ENCODE measurements at regions not wholly inside any gene's neighbourhood (a gene's known extent, or its start where the extent isn't known, plus 50 kb on each side); places are given as distances from the start of the nearest gene placed in this dataset.

DNA sequence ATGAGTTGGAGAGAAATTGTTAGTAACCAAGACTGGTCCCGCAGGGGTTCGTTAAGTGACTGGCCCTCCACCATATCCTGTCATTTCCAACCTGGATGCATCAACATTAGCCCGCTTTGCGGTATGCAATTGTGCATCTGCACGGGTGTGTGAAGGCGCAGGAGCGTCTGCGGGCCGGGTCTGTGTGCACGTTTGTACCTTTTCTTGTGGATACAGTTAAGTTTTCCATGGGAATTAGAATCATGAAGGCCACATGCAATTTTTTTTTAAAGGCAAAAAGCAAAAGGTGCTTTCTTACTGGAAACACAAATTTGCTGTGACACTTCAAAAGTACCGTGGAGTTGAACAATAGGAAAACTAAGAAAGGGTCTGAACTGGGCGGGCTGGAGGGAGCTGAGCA, 355.4 kb upstream of the ZFHX3 start (continued):
- TF ChIP-seq SPI1 (IDR thresholded peaks at IDR 0.05; ENCODE audit: borderline replicate concordance, insufficient read depth, low read depth, low read length) (no peak), GABPA (IDR thresholded peaks at IDR 0.05; ENCODE audit: low read depth) (no peak), SIX5 (IDR thresholded peaks at IDR 0.05; ENCODE audit: low read depth, low read length, severe bottlenecking) (no peak)
- TF ChIP-seq, protein P1, sequence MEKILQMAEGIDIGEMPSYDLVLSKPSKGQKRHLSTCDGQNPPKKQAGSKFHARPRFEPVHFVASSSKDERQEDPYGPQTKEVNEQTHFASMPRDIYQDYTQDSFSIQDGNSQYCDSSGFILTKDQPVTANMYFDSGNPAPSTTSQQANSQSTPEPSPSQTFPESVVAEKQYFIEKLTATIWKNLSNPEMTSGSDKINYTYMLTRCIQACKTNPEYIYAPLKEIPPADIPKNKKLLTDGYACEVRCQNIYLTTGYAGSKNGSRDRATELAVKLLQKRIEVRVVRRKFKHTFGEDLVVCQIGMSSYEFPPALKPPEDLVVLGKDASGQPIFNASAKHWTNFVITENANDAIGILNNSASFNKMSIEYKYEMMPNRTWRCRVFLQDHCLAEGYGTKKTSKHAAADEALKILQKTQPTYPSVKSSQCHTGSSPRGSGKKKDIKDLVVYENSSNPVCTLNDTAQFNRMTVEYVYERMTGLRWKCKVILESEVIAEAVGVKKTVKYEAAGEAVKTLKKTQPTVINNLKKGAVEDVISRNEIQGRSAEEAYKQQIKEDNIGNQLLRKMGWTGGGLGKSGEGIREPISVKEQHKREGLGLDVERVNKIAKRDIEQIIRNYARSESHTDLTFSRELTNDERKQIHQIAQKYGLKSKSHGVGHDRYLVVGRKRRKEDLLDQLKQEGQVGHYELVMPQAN (conservative IDR thresholded peaks at IDR 0.05) = no peak

DNA sequence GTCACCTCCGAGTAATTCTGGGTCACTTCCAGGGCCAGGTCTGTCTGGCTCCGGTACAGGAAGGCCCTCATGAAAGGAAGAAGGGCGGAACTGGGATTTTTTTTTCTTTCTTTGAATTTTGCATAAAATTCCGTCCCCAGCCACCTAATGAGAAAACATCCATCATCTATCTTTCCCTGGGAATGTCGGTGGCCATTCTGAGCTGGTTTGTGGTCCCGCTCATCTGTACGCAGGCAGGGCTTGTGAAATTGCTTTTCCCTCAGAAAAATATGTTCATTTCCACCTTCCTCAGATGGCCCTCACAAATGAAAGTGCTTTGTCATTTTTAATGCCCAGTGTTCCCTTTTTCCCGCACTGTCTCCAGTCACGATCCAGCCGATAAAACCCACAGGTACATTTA, 353.0 kb upstream of the ZFHX3 start:
- Histone ChIP-seq H3K4me1 (ENCODE audit: control insufficient read depth, insufficient read depth, low read length) (no peaks in the 10 kb centered on the region), H3K36me3 (ENCODE audit: control insufficient read depth in 2 of 2, insufficient read depth in 2 of 2, low read length in 1 of 2) (no peaks in the 10 kb centered on the region), H3K27me3 (replicated peaks in 1 of 2; ENCODE audit: control insufficient read depth in 2 of 2, insufficient read depth in 2 of 2, low read length in 1 of 2) (no peaks in the 10 kb centered on the region), H3K4me2 (ENCODE audit: control insufficient read depth, insufficient read depth) (no peak overlapping the region), H3K27ac (ENCODE audit: control insufficient read depth, insufficient read depth) (no peak overlapping the region), H3K9me3 (replicated peaks; ENCODE audit: control insufficient read depth, insufficient read depth, low read length) (no peaks in the 10 kb centered on the region), H4K20me1 (ENCODE audit: control insufficient read depth, insufficient read depth) (no peaks in the 10 kb centered on the region), H3K9ac (ENCODE audit: control insufficient read depth, insufficient read depth, low read length) (no peak overlapping the region), H2AFZ (ENCODE audit: control insufficient read depth, low read depth, low read length) (no peak overlapping the region), H3K4me3 (no peak overlapping the region), H3K79me2 (ENCODE audit: control insufficient read depth, insufficient read depth, low read length) (no peaks in the 10 kb centered on the region)
- ChIA-PET RAD21 (ENCODE audit: unreplicated experiment) (no interaction called here), POLR2A (no interaction called here), SMC1A (ENCODE audit: uncharacterized antibody, unreplicated experiment) (no interaction called here), CTCF (no interaction called here)
- ATAC-seq = no peak
- WGBS (ENCODE audit: insufficient coverage, insufficient replicate concordance, low lambda C conversion rate, missing lambda C conversion rate) = 56% methylated on average over 10 of the region's 10 CpGs
- FAIRE-seq = no peak
- no peak for DNase-seq (ENCODE audit: low read depth, low spot score)
- intact Hi-C loops (cut with micrococcal nuclease; ENCODE audit: unreplicated experiment) = no loop called here
- in situ Hi-C loops (cut with MboI) = no loop called here
- BruUV-seq (replicated peaks) = no TSS peak
- TF ChIP-seq EP300 (IDR thresholded peaks at IDR 0.05; ENCODE audit: borderline replicate concordance in 1 of 2, control insufficient read depth in 1 of 2, low read depth in 2 of 2, low read length in 2 of 2) (no peak), SMC3 (IDR thresholded peaks at IDR 0.05; ENCODE audit: borderline replicate concordance, low read length) (no peak), ZNF207 (IDR thresholded peaks at IDR 0.05; ENCODE audit: borderline replicate concordance) (no peak), SP1 (IDR thresholded peaks at IDR 0.05; ENCODE audit: low read depth, low read length) (no peak), NR2C1 (IDR thresholded peaks at IDR 0.05) (no peak), IKZF2 (IDR thresholded peaks at IDR 0.05) (no peak), HDGF (IDR thresholded peaks at IDR 0.05) (no peak), HDAC6 (IDR thresholded peaks at IDR 0.05; ENCODE audit: unreplicated experiment) (no peak), MEF2B (IDR thresholded peaks at IDR 0.05; ENCODE audit: partially characterized antibody, poor library complexity, severe bottlenecking) (no peak)
- TF ChIP-seq, protein P2, sequence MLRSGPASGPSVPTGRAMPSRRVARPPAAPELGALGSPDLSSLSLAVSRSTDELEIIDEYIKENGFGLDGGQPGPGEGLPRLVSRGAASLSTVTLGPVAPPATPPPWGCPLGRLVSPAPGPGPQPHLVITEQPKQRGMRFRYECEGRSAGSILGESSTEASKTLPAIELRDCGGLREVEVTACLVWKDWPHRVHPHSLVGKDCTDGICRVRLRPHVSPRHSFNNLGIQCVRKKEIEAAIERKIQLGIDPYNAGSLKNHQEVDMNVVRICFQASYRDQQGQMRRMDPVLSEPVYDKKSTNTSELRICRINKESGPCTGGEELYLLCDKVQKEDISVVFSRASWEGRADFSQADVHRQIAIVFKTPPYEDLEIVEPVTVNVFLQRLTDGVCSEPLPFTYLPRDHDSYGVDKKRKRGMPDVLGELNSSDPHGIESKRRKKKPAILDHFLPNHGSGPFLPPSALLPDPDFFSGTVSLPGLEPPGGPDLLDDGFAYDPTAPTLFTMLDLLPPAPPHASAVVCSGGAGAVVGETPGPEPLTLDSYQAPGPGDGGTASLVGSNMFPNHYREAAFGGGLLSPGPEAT (IDR thresholded peaks at IDR 0.05; ENCODE audit: low read depth) = no peak
- TF ChIP-seq, protein P3, sequence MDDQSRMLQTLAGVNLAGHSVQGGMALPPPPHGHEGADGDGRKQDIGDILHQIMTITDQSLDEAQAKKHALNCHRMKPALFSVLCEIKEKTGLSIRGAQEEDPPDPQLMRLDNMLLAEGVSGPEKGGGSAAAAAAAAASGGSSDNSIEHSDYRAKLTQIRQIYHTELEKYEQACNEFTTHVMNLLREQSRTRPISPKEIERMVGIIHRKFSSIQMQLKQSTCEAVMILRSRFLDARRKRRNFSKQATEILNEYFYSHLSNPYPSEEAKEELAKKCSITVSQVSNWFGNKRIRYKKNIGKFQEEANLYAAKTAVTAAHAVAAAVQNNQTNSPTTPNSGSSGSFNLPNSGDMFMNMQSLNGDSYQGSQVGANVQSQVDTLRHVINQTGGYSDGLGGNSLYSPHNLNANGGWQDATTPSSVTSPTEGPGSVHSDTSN (IDR thresholded peaks at IDR 0.05; ENCODE audit: insufficient replicate concordance, low read depth, low read length) = no peak
- TF ChIP-seq, protein P4, sequence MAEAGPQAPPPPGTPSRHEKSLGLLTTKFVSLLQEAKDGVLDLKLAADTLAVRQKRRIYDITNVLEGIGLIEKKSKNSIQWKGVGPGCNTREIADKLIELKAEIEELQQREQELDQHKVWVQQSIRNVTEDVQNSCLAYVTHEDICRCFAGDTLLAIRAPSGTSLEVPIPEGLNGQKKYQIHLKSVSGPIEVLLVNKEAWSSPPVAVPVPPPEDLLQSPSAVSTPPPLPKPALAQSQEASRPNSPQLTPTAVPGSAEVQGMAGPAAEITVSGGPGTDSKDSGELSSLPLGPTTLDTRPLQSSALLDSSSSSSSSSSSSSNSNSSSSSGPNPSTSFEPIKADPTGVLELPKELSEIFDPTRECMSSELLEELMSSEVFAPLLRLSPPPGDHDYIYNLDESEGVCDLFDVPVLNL (IDR thresholded peaks at IDR 0.05; ENCODE audit: low read depth, low read length) = no peak
- TF ChIP-seq, protein P5, sequence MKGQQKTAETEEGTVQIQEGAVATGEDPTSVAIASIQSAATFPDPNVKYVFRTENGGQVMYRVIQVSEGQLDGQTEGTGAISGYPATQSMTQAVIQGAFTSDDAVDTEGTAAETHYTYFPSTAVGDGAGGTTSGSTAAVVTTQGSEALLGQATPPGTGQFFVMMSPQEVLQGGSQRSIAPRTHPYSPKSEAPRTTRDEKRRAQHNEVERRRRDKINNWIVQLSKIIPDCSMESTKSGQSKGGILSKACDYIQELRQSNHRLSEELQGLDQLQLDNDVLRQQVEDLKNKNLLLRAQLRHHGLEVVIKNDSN (IDR thresholded peaks at IDR 0.05; ENCODE audit: borderline replicate concordance, extremely low read length, insufficient read depth, low read depth, low read length) = no peak
